ENCODE measurements at regions not wholly inside any gene's neighbourhood (a gene's known extent, or its start where the extent isn't known, plus 50 kb on each side); places are given as distances from the start of the nearest gene placed in this dataset.
"Not testable (repeated sequence)": the region's sequence is repeated elsewhere in the genome, so short reads cannot be mapped to it uniquely, and the experiment has no call there.

GRCh38 chr10:131838966-131839742 lies 61.7 kb upstream of the PPP2R2D start:
- no peak for DNase-seq (ENCODE audit: low spot score in 2 of 2)
- WGBS, 2 donors = 65 to 72% methylated on average over 16 of the region's 16 CpGs
- Histone ChIP-seq H3K4me3 (no peak overlapping the region), H3K27ac (no peak overlapping the region), H3K9me3 (peaks cover 0 to 14% (median 0%) of the 10 kb centered on the region in 4 donors), H3K4me1 (no peaks in the 10 kb centered on the region), H3K36me3 (no peaks in the 10 kb centered on the region), H3K27me3 (no peaks in the 10 kb centered on the region)
- TF ChIP-seq POLR2A (IDR thresholded peaks at IDR 0.05) = no peak
- no peak for TF ChIP-seq EP300 (IDR thresholded peaks at IDR 0.05)
- TF ChIP-seq, protein P1, sequence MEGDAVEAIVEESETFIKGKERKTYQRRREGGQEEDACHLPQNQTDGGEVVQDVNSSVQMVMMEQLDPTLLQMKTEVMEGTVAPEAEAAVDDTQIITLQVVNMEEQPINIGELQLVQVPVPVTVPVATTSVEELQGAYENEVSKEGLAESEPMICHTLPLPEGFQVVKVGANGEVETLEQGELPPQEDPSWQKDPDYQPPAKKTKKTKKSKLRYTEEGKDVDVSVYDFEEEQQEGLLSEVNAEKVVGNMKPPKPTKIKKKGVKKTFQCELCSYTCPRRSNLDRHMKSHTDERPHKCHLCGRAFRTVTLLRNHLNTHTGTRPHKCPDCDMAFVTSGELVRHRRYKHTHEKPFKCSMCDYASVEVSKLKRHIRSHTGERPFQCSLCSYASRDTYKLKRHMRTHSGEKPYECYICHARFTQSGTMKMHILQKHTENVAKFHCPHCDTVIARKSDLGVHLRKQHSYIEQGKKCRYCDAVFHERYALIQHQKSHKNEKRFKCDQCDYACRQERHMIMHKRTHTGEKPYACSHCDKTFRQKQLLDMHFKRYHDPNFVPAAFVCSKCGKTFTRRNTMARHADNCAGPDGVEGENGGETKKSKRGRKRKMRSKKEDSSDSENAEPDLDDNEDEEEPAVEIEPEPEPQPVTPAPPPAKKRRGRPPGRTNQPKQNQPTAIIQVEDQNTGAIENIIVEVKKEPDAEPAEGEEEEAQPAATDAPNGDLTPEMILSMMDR (IDR thresholded peaks at IDR 0.05) = no peak

DNA sequence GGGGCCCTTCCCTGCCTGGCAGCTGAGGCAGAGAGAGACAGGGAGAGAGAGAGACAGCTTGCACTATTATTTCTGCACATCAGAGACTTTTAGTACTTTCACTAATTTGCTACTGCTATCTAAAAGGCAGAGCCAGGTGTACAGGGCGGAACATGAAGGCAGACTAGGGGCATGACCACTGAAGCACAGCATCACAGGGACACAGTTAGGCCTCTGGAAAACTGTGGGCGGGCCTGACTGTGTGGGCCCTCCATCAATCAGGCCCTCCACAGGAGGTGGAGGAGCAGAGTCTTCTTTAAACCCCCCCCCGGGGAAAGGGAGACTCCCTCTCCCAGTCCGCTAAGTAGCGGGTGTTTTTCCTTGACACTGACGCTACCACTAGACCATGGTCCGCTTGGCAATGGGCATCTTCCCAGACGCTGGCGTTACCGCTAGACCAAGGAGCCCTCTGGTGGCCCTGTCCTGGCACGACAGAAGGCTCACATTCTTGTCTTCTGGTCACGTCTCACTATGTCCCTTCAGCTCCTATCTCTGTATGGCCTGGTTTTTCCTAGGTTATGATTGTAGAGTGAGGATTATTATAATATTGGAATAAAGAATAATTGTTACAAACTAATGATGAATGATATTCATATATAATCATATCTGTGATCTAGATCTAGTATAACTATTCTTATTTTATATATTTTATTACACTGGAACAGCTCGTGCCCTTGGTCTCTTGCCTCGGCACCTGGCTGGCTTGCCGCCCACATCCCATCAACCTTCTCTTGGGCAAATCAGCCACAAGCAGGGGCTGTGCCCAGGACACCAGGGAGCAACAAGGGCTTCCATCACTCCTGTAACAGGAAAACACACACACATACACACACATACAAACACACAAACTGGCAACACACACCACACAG lies 60.7 kb upstream of the PPP2R2D start:
- H3K4me1 ChIP-seq; H3K27me3 ChIP-seq; H3K27ac ChIP-seq; H3K4me3 ChIP-seq; H3K36me3 ChIP-seq; H3K9me3 ChIP-seq; DNase-seq (ENCODE audit: low spot score in 2 of 2): not testable (repeated sequence)
- 88 to 92% methylated on average over 15 of the region's 15 CpGs for WGBS, 2 donors

DNA sequence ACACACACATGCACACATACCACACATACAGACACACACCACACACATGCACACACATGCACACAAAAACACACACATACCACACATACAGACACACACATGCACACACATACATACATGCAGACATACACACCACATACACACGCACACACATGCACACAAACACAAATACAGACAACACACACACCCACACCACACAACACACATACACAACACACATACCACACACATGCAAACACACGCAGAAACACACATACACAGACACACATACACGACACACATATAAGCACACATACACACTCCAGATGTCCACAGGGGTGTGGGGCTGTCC lies 60.1 kb upstream of the PPP2R2D start:
- DNase-seq (ENCODE audit: low spot score in 2 of 2) = no peak
- no peaks in the 10 kb centered on the region for H3K36me3 ChIP-seq
- H3K4me3 ChIP-seq = no peak overlapping the region
- 92 to 96% methylated on average over 3 of the region's 3 CpGs for WGBS, 2 donors
- no peaks in the 10 kb centered on the region for H3K4me1 ChIP-seq
- no peak overlapping the region for H3K27ac ChIP-seq
- no peaks in the 10 kb centered on the region for H3K27me3 ChIP-seq
- TF ChIP-seq EP300 (IDR thresholded peaks at IDR 0.05) = no peak
- TF ChIP-seq POLR2A (IDR thresholded peaks at IDR 0.05) = no peak
- no peaks in the 10 kb centered on the region for H3K9me3 ChIP-seq

DNA sequence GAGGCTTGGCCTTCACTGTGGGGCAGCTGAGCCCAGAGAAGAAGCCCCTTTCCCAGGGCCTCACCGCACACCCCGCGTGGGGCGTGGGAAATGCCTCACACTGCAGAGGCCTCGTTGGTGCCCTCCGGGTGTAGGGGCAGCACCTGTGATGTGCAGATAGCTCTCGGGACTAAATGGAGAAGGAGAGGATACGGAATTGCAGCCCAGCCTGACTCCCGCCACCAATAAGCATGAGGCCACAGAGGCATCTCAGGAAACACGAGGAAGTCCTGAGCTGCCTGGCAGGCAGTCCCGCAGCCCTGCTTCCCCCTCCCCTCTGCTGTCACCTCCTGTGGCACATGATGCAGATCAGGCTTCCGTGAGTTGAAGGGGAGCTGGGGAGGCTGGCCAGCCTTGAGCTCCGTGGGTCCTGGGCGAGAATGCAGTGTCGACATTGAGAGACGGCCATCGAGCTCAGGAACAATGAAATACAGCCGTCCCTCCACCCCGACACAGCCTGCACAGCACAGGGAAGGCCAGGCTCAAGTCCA lies 59.6 kb upstream of the PPP2R2D start:
- Histone ChIP-seq H3K36me3 (no peaks in the 10 kb centered on the region), H3K27me3 (no peaks in the 10 kb centered on the region), H3K4me3 (no peak overlapping the region), H3K4me1 (no peaks in the 10 kb centered on the region), H3K27ac (no peak overlapping the region), H3K9me3 (no peaks in the 10 kb centered on the region)
- WGBS, 2 donors = 56 to 58% methylated on average over 12 to 19 of the region's 19 CpGs
- DNase-seq (ENCODE audit: low spot score in 2 of 2) = no peak
- no peak for TF ChIP-seq EP300 (IDR thresholded peaks at IDR 0.05)
- TF ChIP-seq POLR2A (IDR thresholded peaks at IDR 0.05) = no peak
- TF ChIP-seq, protein P1 (IDR thresholded peaks at IDR 0.05) = no peak

GRCh38 chr10:131841661-131842139 lies 59.1 kb upstream of the PPP2R2D start:
- Histone ChIP-seq H3K27me3 (no peaks in the 10 kb centered on the region), H3K36me3 (no peaks in the 10 kb centered on the region), H3K4me1 (no peaks in the 10 kb centered on the region), H3K27ac (no peak overlapping the region), H3K4me3 (no peak overlapping the region), H3K9me3 (no peaks in the 10 kb centered on the region)
- TF ChIP-seq, protein P1 (IDR thresholded peaks at IDR 0.05) = no peak
- no peak for TF ChIP-seq EP300 (IDR thresholded peaks at IDR 0.05)
- no peak for TF ChIP-seq POLR2A (IDR thresholded peaks at IDR 0.05)
- no peak for DNase-seq (ENCODE audit: low spot score in 2 of 2)
- WGBS, 2 donors = 81 to 84% methylated on average over 18 of the region's 19 CpGs
